ENCODE measurements at regions not wholly inside any gene's neighbourhood (a gene's known extent, or its start where the extent isn't known, plus 50 kb on each side); places are given as distances from the start of the nearest gene placed in this dataset.

- no peak overlapping the region for H2AK9ac ChIP-seq (replicated peaks; ENCODE audit: low read depth, low read length, poor library complexity)
- no peak overlapping the region for H2BK20ac ChIP-seq (ENCODE audit: low read depth, low read length)
- H2BK5ac ChIP-seq (ENCODE audit: low read depth, low read length, poor library complexity, severe bottlenecking) = no peak overlapping the region
- H3K4ac ChIP-seq (ENCODE audit: low read depth, low read length) = no peak overlapping the region
- no peak overlapping the region for H3K9ac ChIP-seq (ENCODE audit: low read depth, low read length)
- in situ Hi-C loops (cut with MboI; ENCODE audit: low sequenced_read_pairs) (no loop called here), intact Hi-C loops (cut with micrococcal nuclease) (no loop called here), dilution Hi-C loops (cut with HindIII; ENCODE audit: low sequenced_read_pairs, unreplicated experiment) (no loop called here)
- H4K8ac ChIP-seq (ENCODE audit: low read depth in 2 of 2, low read length in 2 of 2) = no peak overlapping the region
- no TSS peak for BruUV-seq (replicated peaks)
- no peak overlapping the region for H3K4me3 ChIP-seq (ENCODE audit: insufficient read depth, low read depth, low read length)
- no peak overlapping the region for H3K14ac ChIP-seq (replicated peaks; ENCODE audit: low read depth, low read length)
- ChIA-PET POLR2A (ENCODE audit: unreplicated experiment) (no interaction called here), CTCF (no interaction called here)
- no peak overlapping the region for H2BK15ac ChIP-seq (ENCODE audit: low read depth, low read length)
- H3K27ac ChIP-seq (ENCODE audit: insufficient read depth, low read length) = no peak overlapping the region
- H3K4me2 ChIP-seq (ENCODE audit: low read depth, low read length) = no peak overlapping the region
- no peak overlapping the region for H2AK5ac ChIP-seq (ENCODE audit: low read depth, low read length)
- no peaks in the 10 kb centered on the region for H3K4me1 ChIP-seq (ENCODE audit: control insufficient read depth, insufficient read depth, low read length)
- TF ChIP-seq RAD21 (IDR thresholded peaks at IDR 0.05; ENCODE audit: low read length) = no peak
- no peak for TF ChIP-seq BHLHE40 (IDR thresholded peaks at IDR 0.05; ENCODE audit: low read depth, low read length)
- TF ChIP-seq CEBPB (IDR thresholded peaks at IDR 0.05; ENCODE audit: low read depth, low read length) = no peak
- no peak overlapping the region for H4K5ac ChIP-seq (ENCODE audit: low read depth, low read length)
- no peaks in the 10 kb centered on the region for H3K27me3 ChIP-seq (ENCODE audit: control insufficient read depth, insufficient read depth, low read length)
- H3K23ac ChIP-seq (ENCODE audit: low read depth, low read length) = no peak overlapping the region
- H3K36me3 ChIP-seq (ENCODE audit: control insufficient read depth, insufficient read depth, low read length) = no peaks in the 10 kb centered on the region
- no peak overlapping the region for H3K56ac ChIP-seq (ENCODE audit: extremely low read depth, insufficient read depth, low read length)
- peaks cover 2% of the 10 kb centered on the region; the same call in 1 of the 2 replicates for H3K9me3 ChIP-seq (ENCODE audit: control insufficient read depth, insufficient read depth, low read length)
- no peak overlapping the region for H4K91ac ChIP-seq (ENCODE audit: insufficient read depth, low read depth, low read length)
- no CpG with 5 or more reads among the region's 1 CpG for WGBS, 2 experiments (ENCODE audit: extremely low coverage in 2 of 2, insufficient read length in 1 of 2)
- H3K9me1 ChIP-seq (ENCODE audit: insufficient read depth, low read length) = no peaks in the 10 kb centered on the region
- H2BK120ac ChIP-seq (ENCODE audit: low read depth, low read length) = no peak overlapping the region
- no peak overlapping the region for H3K18ac ChIP-seq (ENCODE audit: low read depth, low read length)
- DNase-seq (no peak), ATAC-seq (ENCODE audit: low read depth) (no peak)
- no peaks in the 10 kb centered on the region for H3K79me1 ChIP-seq (ENCODE audit: low read depth in 1 of 2, low read length in 2 of 2)
- no peaks in the 10 kb centered on the region for H4K20me1 ChIP-seq (ENCODE audit: insufficient read depth, low read length)
- no peak overlapping the region for H2AFZ ChIP-seq (replicated peaks; ENCODE audit: low read length, poor library complexity)
These were observed 756.6 kb upstream of the BCHE start for GRCh38 chr3:166593776-166594175.

Measured in IMR-90 (cell line).